Effector memory CD8-positive, alpha-beta T cell (primary cell): ENCODE measurements at regions not wholly inside any gene's neighbourhood (a gene's known extent, or its start where the extent isn't known, plus 50 kb on each side); places are given as distances from the start of the nearest gene placed in this dataset.

ENCODE experiments used
- ATAC-seq: fragments of 150-1000 bp; cut with Tn5 transposase; replicated peaks from 2 replicates; pipeline ENCODE4 v1.10.0; 2021; ENCODE audit warnings: mild to moderate bottlenecking, moderate library complexity
- DNase-seq, 3 experiments: peaks; one replicate each; pipeline ENCODE4 v3.0.0; 2021
- H3K27ac Mint-ChIP-seq, 2 donors: one replicate each; pipeline ENCODE4 v1.8.0; 2022; ENCODE audit warnings: mild to moderate bottlenecking in 2 of 2, mixed read lengths in 2 of 2, moderate library complexity in 2 of 2
- H3K27me3 Mint-ChIP-seq, 2 donors: one replicate each; pipeline ENCODE4 v1.8.0; 2022; ENCODE audit warnings: mixed read lengths in 2 of 2
- H3K36me3 Mint-ChIP-seq: one replicate; pipeline ENCODE4 v1.8.0; 2022; ENCODE audit warnings: mild to moderate bottlenecking, moderate library complexity, mixed read lengths; ENCODE audit not compliant: insufficient read depth
- H3K4me1 Mint-ChIP-seq, 2 donors: one replicate each; pipeline ENCODE4 v1.8.0; 2022; ENCODE audit warnings: low read depth in 2 of 2, mixed read lengths in 2 of 2
- H3K4me3 Mint-ChIP-seq, 2 donors: one replicate each; pipeline ENCODE4 v1.8.0; 2022; ENCODE audit warnings: mild to moderate bottlenecking in 2 of 2, mixed read lengths in 2 of 2, moderate library complexity in 2 of 2
- H3K9me3 Mint-ChIP-seq, 2 donors: one replicate each; pipeline ENCODE4 v1.8.0; 2022; ENCODE audit warnings: mixed read lengths in 2 of 2

DNA sequence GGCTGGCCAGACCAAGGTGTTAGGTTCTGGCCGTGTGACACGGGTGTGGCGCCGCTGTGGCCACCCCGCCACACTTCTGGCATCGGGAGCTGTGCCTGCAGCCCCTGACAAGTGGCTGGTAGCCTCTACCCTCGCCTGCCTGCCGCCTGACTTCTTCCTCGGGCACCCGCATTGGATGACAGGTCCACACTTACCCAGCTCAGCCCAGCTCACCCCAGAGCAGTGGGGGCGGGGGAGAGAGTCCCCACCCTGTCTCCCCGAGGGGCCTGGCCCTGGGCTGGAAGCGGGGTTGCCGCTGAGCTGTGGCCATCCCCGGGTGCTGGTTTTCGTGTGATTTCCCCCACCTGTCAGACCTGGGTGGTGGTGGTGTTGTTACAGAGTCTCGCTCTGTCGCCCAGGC lies 53.9 kb upstream of the ACSF3 start:
- DNase-seq (no peak), ATAC-seq (no peak)
- no peaks in the 10 kb centered on the region for H3K36me3 Mint-ChIP-seq
- H3K9me3 Mint-ChIP-seq, result no peaks in the 10 kb centered on the region
- H3K4me1 Mint-ChIP-seq, result peaks cover 0 to 2% of the 10 kb centered on the region in 2 donors
- no peak overlapping the region for H3K27ac Mint-ChIP-seq
- peaks cover 12 to 37% of the 10 kb centered on the region in 2 donors for H3K27me3 Mint-ChIP-seq
- no peak overlapping the region for H3K4me3 Mint-ChIP-seq

- Mint-ChIP-seq H3K9me3 (no peaks in the 10 kb centered on the region), H3K4me3 (no peak overlapping the region), H3K27me3 (peaks cover 12 to 37% of the 10 kb centered on the region in 2 donors), H3K27ac (no peak overlapping the region), H3K4me1 (peaks cover 0 to 2% of the 10 kb centered on the region in 2 donors), H3K36me3 (no peaks in the 10 kb centered on the region)
- no peak for DNase-seq
- no peak for ATAC-seq
These were observed 53.3 kb upstream of the ACSF3 start for GRCh38 chr16:89040391-89040790.

GRCh38 chr16:89040861-89041570 lies 52.6 kb upstream of the ACSF3 start:
- H3K36me3 Mint-ChIP-seq, result no peaks in the 10 kb centered on the region
- peaks cover 12 to 37% of the 10 kb centered on the region in 2 donors for H3K27me3 Mint-ChIP-seq
- ATAC-seq (no peak), DNase-seq (no peak)
- peaks cover 0 to 2% of the 10 kb centered on the region in 2 donors for H3K4me1 Mint-ChIP-seq
- H3K4me3 Mint-ChIP-seq, result no peak overlapping the region
- H3K27ac Mint-ChIP-seq, result no peak overlapping the region
- H3K9me3 Mint-ChIP-seq, result peaks cover 3 to 5% of the 10 kb centered on the region in 2 donors

DNA sequence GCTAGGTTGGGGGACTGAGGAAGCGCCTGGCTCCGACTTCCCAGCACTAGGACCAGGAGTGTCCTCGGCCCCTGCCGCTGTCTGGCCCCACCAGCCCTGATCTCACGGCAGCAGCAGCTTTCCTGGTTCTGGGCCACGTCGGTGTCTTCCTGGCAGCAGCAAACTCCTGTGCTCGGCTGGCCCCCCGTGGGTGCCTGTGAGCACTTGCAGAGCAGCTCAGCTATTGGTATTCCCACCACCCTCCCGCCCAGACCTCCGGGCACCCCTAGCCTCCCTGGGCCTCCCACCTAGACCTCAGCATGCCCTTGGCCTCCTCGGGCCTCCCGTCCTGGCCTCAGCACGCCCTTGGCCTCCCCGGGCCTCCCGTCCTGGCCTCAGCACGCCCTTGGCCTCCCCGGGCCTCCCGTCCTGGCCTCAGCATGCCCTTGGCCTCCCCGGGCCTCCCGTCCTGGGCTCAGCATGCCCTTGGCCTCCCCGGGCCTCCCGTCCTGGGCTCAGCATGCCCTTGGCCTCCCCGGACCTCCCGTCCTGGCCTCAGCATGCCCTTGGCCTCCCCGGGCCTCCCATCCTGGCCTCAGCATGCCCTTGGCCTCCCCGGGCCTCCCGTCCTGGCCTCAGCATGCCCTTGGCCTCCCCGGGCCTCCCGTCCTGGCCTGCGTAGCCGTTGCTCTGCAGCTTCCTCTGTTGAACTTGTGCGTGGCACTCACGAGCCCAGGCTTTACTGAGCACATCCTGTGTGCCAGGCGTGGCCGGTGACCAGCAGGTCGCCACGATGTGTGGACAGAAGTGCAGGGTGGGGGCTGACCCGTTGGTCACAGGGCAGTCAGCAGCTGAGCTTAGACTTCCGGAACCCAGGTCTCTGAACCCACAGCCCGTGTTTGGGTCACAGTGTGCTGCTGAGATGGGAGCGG lies 51.8 kb upstream of the ACSF3 start:
- ATAC-seq (no peak), DNase-seq (no peak)
- Mint-ChIP-seq H3K27ac (no peak overlapping the region), H3K9me3 (peaks cover 3 to 7% of the 10 kb centered on the region in 2 donors), H3K36me3 (no peaks in the 10 kb centered on the region), H3K4me1 (peaks cover 0 to 2% of the 10 kb centered on the region in 2 donors), H3K4me3 (no peak overlapping the region), H3K27me3 (peaks cover 12 to 32% of the 10 kb centered on the region in 2 donors)

DNA sequence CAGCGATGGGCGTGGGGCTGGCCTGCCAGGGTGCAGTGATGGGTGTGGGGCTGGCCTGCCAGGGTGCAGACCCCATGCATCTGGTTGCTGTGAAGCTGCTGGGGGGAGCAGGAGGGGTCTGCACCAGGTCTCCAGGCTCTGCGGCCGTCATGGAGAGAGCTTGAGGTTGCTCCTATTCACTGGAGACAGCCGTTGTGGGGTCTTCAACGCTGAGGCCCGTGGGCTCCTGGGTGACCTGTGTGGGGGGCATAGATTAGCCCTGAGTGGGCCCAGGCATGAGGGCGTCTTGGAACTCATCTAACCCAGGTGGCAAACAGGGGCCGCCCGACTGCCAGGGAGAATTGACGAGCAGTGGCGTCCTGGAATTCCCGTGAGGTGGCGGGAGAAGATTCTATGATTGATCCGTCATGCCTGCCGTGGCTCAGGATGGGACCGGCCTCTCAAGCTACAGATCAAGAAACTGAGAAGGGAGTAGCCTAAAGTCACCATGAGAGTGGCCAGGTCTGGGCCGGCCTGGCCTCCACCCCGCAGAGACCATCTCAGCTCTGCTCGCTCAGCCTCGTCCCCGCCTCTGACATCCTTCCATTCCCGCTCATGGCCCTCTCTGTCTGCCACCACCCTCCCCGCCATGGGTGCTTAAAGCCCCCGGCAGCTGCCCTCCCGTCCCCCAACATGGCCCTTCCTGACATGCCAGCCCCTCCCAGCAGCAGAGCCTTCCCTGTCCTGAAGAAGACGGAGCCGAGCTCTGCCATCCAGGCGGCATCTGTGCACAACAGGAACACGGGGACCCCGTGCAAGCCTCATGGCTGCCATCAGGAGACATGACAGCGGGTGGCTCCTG lies 50.7 kb upstream of the ACSF3 start:
- no peak overlapping the region for H3K4me3 Mint-ChIP-seq
- H3K36me3 Mint-ChIP-seq, result no peaks in the 10 kb centered on the region
- no peak for DNase-seq
- no peaks in the 10 kb centered on the region for H3K4me1 Mint-ChIP-seq
- ATAC-seq, result no peak
- no peak overlapping the region for H3K27ac Mint-ChIP-seq
- peaks cover 3 to 7% of the 10 kb centered on the region in 2 donors for H3K9me3 Mint-ChIP-seq
- H3K27me3 Mint-ChIP-seq, result peaks cover 6 to 21% of the 10 kb centered on the region in 2 donors

DNA sequence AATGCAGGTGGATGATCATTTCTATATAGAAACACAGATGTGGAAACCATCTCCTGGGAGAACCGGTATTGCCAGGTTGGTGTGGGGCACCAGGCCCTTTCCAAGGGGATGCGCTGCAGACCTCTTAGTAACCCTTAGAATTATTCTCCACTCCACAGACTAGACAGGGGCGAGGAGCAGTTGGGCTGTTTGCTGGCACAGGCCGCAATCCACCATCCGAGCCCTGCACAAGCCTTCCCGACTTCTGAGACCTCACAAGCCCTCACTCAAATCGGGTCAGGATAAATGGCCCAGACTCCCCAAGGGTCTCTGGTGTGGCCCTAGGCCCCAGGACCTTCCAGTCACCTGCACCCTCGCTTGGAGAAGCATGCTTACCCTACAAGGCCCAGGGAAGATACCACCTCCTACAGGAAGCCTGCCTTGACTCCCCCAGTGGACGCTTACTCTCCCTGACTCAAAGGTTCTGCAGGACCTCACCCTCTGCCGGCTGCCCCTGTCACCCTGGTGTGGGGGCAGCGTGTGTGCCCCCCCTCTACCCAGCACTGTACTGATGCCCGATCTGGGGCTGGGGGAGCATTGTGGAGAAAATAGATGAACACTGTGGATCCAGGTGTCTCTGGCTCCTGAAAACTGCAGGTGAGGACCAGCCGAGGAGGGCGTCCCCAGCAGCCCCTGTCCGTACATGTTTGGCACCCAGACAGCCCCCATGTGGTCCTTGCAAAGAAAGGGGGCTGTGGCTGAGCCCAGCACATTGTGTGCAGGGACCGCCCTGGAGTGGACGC lies 49.8 kb upstream of the ACSF3 start:
- Mint-ChIP-seq H3K9me3 (peaks cover 3 to 7% of the 10 kb centered on the region in 2 donors), H3K36me3 (no peaks in the 10 kb centered on the region), H3K4me3 (no peak overlapping the region), H3K27me3 (peaks cover 5 to 14% of the 10 kb centered on the region in 2 donors), H3K27ac (no peak overlapping the region), H3K4me1 (no peaks in the 10 kb centered on the region)
- no peak for DNase-seq
- ATAC-seq, result no peak
